ENCODE measurements at regions not wholly inside any gene's neighbourhood (a gene's known extent, or its start where the extent isn't known, plus 50 kb on each side); places are given as distances from the start of the nearest gene placed in this dataset.
A peak's percentile ranks its signal among the peaks of the same experiment; 100 is the strongest.
"Not testable (repeated sequence)": the region's sequence is repeated elsewhere in the genome, so short reads cannot be mapped to it uniquely, and the experiment has no call there.

DNA sequence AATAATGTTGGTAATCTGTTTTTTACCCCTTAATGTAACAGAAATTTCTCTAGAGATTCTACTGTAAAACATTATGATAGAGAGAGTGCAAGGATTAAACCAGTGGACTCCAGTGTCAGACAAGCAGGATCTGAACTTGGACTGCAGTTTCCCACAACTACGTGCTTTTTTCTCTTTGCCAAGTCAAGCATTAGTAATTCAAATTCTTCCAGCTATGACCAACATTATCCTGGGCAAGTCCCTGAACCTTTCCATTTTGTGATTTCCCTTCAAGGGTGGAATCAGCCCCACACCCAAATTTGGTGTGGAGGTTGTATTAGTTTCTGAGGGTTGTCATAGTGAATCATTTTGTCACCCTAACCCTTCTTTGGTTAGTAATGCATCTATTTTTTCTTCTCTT lies 482.0 kb downstream of the ZNF516 start:
- Histone ChIP-seq H2AFZ (ENCODE audit: low read length) (no peak overlapping the region), H3K4me1 (ENCODE audit: low read length) (no peaks in the 10 kb centered on the region), H3F3A (ENCODE audit: insufficient read depth, low read length) (no peaks in the 10 kb centered on the region), H3K9ac (ENCODE audit: low read length) (no peak overlapping the region), H3K4me2 (ENCODE audit: low read depth, low read length) (no peak overlapping the region), H3K9me2 (replicated peaks; ENCODE audit: insufficient read depth, low read length) (no peaks in the 10 kb centered on the region), H3K79me2 (ENCODE audit: low read length) (no peaks in the 10 kb centered on the region), H3K9me3 (replicated peaks; ENCODE audit: insufficient read depth, low read length) (no peaks in the 10 kb centered on the region), H3K36me3 (replicated peaks; ENCODE audit: insufficient read depth, low read length) (no peaks in the 10 kb centered on the region), H3K27ac (ENCODE audit: low read length) (no peak overlapping the region), H3K27me3 (replicated peaks; ENCODE audit: insufficient read depth, low read length) (no peaks in the 10 kb centered on the region), H4K20me1 (ENCODE audit: insufficient read depth, low read length) (no peaks in the 10 kb centered on the region), H3K4me3 (ENCODE audit: low read length) (no peak overlapping the region)
- TF ChIP-seq, protein P1, sequence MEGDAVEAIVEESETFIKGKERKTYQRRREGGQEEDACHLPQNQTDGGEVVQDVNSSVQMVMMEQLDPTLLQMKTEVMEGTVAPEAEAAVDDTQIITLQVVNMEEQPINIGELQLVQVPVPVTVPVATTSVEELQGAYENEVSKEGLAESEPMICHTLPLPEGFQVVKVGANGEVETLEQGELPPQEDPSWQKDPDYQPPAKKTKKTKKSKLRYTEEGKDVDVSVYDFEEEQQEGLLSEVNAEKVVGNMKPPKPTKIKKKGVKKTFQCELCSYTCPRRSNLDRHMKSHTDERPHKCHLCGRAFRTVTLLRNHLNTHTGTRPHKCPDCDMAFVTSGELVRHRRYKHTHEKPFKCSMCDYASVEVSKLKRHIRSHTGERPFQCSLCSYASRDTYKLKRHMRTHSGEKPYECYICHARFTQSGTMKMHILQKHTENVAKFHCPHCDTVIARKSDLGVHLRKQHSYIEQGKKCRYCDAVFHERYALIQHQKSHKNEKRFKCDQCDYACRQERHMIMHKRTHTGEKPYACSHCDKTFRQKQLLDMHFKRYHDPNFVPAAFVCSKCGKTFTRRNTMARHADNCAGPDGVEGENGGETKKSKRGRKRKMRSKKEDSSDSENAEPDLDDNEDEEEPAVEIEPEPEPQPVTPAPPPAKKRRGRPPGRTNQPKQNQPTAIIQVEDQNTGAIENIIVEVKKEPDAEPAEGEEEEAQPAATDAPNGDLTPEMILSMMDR (IDR thresholded peaks at IDR 0.05; ENCODE audit: low read length), result no peak
- TF ChIP-seq EZH2 (optimal IDR thresholded peaks at IDR 0.05; ENCODE audit: low read depth, low read length) (no peak), EZH2phosphoT487 (IDR thresholded peaks at IDR 0.05; ENCODE audit: low read length) (no peak)
- DNase-seq, result no peak

DNA sequence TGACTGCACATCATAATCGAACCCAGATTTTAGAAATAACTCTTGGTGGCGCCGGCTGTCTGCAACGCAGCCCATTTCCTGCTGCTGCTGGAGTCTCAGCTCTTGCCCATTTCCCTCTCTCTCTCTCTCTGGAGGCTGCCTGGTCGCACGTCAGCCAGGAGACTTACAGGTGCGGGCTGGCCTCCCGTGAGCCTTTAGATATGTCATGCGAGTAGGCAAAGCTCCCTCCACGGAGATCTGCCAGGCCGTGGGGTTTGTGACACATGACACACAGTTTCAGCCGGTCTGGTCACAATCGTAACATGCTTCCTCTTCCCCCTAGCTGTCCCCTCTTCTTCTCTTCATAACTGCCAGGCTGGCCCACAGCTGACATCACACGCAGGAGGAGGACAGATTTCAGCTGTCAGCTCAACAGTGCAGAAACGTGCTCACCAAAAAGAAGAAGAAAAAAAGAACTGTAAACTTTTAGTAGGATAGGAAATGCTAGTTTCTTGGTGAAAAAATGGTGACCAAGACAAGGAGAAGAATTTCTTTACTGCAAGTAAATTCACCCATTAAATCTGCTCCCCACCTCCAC lies 489.3 kb downstream of the ZNF516 start:
- no peaks in the 10 kb centered on the region for H4K20me1 ChIP-seq (ENCODE audit: insufficient read depth, low read length)
- H3K4me2 ChIP-seq (ENCODE audit: low read depth, low read length), result no peak overlapping the region
- H3F3A ChIP-seq (ENCODE audit: insufficient read depth, low read length), result no peaks in the 10 kb centered on the region
- no peaks in the 10 kb centered on the region for H3K36me3 ChIP-seq (replicated peaks; ENCODE audit: insufficient read depth, low read length)
- H3K4me3 ChIP-seq (ENCODE audit: low read length), result no peak overlapping the region
- DNase-seq, result no peak
- H3K9me2 ChIP-seq (replicated peaks; ENCODE audit: insufficient read depth, low read length), result no peaks in the 10 kb centered on the region
- H2AFZ ChIP-seq (ENCODE audit: low read length), result peak overlapping the region; percentile 38; the same call in 1 of the 2 replicates
- H3K27me3 ChIP-seq (replicated peaks; ENCODE audit: insufficient read depth, low read length), result no peaks in the 10 kb centered on the region
- no peaks in the 10 kb centered on the region for H3K4me1 ChIP-seq (ENCODE audit: low read length)
- no peak overlapping the region for H3K9ac ChIP-seq (ENCODE audit: low read length)
- no peaks in the 10 kb centered on the region for H3K79me2 ChIP-seq (ENCODE audit: low read length)
- H3K27ac ChIP-seq (ENCODE audit: low read length), result no peak overlapping the region
- no peaks in the 10 kb centered on the region for H3K9me3 ChIP-seq (replicated peaks; ENCODE audit: insufficient read depth, low read length)
- no peak for TF ChIP-seq EZH2phosphoT487 (IDR thresholded peaks at IDR 0.05; ENCODE audit: low read length)
- TF ChIP-seq, protein P1 (IDR thresholded peaks at IDR 0.05; ENCODE audit: low read length), result no peak
- TF ChIP-seq EZH2 (optimal IDR thresholded peaks at IDR 0.05; ENCODE audit: low read depth, low read length), result no peak

DNA sequence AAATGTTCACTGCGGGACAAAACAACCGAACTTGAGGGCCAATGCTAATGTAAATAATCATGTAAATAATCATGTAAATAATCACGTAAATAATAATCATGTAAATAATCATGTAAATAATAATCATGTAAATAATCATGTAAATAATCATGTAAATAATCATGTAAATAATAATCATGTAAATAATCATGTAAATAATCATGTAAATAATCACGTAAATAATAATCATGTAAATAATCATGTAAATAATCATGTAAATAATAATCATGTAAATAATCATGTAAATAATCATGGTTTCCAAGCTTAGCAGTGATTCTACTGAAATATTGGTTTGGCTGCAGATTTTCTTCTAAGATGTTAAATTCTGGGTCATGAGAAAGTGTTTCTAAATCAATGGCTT lies 507.1 kb downstream of the ZNF516 start:
- not testable (repeated sequence) for H3K4me2 ChIP-seq (ENCODE audit: low read depth, low read length); H2AFZ ChIP-seq (ENCODE audit: low read length)

DNA sequence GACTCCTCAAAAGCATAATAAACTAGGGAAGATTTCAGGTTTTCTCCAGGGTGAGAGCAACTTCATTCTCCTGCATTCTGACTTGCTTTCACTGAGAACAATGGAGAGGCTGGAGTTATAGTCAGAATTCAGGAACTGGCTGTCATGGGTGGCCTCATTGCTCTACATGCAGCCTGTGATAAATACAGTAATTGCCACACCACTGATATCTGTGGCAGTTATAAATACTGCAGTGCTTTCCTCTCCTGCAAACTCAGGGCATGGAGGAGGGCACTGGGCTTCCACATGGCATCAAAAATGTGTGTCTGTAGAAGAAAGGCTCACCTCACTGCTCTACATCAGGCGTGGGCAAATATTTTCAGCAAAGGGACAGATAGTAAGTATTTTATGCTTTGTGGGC lies 510.2 kb downstream of the ZNF516 start:
- no peak for DNase-seq
- Histone ChIP-seq H3K4me3 (ENCODE audit: low read length) (no peak overlapping the region), H3K4me1 (ENCODE audit: low read length) (no peaks in the 10 kb centered on the region), H3K9ac (ENCODE audit: low read length) (no peak overlapping the region), H3K9me3 (replicated peaks; ENCODE audit: insufficient read depth, low read length) (no peaks in the 10 kb centered on the region), H3K79me2 (ENCODE audit: low read length) (no peaks in the 10 kb centered on the region), H2AFZ (ENCODE audit: low read length) (no peak overlapping the region), H3K36me3 (replicated peaks; ENCODE audit: insufficient read depth, low read length) (no peaks in the 10 kb centered on the region), H3K9me2 (replicated peaks; ENCODE audit: insufficient read depth, low read length) (no peaks in the 10 kb centered on the region), H3K4me2 (ENCODE audit: low read depth, low read length) (no peak overlapping the region), H3F3A (ENCODE audit: insufficient read depth, low read length) (no peaks in the 10 kb centered on the region), H3K27ac (ENCODE audit: low read length) (no peak overlapping the region), H4K20me1 (ENCODE audit: insufficient read depth, low read length) (no peaks in the 10 kb centered on the region), H3K27me3 (replicated peaks; ENCODE audit: insufficient read depth, low read length) (no peaks in the 10 kb centered on the region)
- TF ChIP-seq EZH2 (optimal IDR thresholded peaks at IDR 0.05; ENCODE audit: low read depth, low read length), result no peak
- TF ChIP-seq, protein P1 (IDR thresholded peaks at IDR 0.05; ENCODE audit: low read length), result no peak

More for the DNA sequence above, 507.1 kb downstream of the ZNF516 start:
- not testable (repeated sequence) for H3K27me3 ChIP-seq (replicated peaks; ENCODE audit: insufficient read depth, low read length); H3K9ac ChIP-seq (ENCODE audit: low read length); H3K9me2 ChIP-seq (replicated peaks; ENCODE audit: insufficient read depth, low read length); DNase-seq; H3K9me3 ChIP-seq (replicated peaks; ENCODE audit: insufficient read depth, low read length); H3K4me3 ChIP-seq (ENCODE audit: low read length); H3K27ac ChIP-seq (ENCODE audit: low read length); H3F3A ChIP-seq (ENCODE audit: insufficient read depth, low read length); H3K79me2 ChIP-seq (ENCODE audit: low read length); H4K20me1 ChIP-seq (ENCODE audit: insufficient read depth, low read length); H3K4me1 ChIP-seq (ENCODE audit: low read length); H3K36me3 ChIP-seq (replicated peaks; ENCODE audit: insufficient read depth, low read length)
